K562 (cell line): ENCODE measurements at regions not wholly inside any gene's neighbourhood (a gene's known extent, or its start where the extent isn't known, plus 50 kb on each side); places are given as distances from the start of the nearest gene placed in this dataset.

Experiments used
- ATAC-seq: fragments of 200-7000 bp; cut with Tn5 transposase; 3 replicates; pipeline ENCODE4 v1.9.1; 2020; ENCODE audit warnings: moderate library complexity
- BruUV-seq: library from RNA; stranded (reverse); fragments of 400-500 nt; replicated peaks from 2 replicates; lab custom pipeline; 2021; lab: Mats Ljungman, UMichigan
- CTCF ChIA-PET: fragments of 300-600 bp; formaldehyde crosslinking; extraction: SDS; loops from one replicate; lab custom pipeline; 2021; ENCODE audit warnings: low intra/inter-chr PET ratio; lab: Yijun Ruan, JAX
- POLR2A ChIA-PET: fragments of 300-600, 350-650 bp; sonication (Branson Sonifier 250); formaldehyde crosslinking; extraction: SDS; loops from one replicate; lab custom pipeline; 2021; ENCODE audit warnings: antibody characterized with exemption, inconsistent platforms; lab: Yijun Ruan, JAX
- DNase-seq, 4 experiments: peaks; one replicate each; pipeline versions ENCODE4 v3.0.0 to v3.0.0-alpha.2; 2011 to 2018; ENCODE audit warnings: low spot score in 3 of 4, mixed read lengths in 3 of 4; ENCODE audit errors: extremely low read depth in 1 of 4
- FAIRE-seq: peaks from 2 replicates; lab custom pipeline; 2011; peaks lifted over from hg19 to GRCh38; lab: Jason Lieb, UNC
- H2AFZ ChIP-seq: 2 replicates; pipeline ENCODE4 v1.6.0; 2011; ENCODE audit warnings: low read depth, low read length, control low read depth, inconsistent platforms
- H3K27ac ChIP-seq: fragments of 200-600 bp; 3 replicates; pipeline ENCODE4 v1.8.0; 2011; ENCODE audit warnings: low read depth, mild to moderate bottlenecking, control low read depth, inconsistent platforms, low read length, moderate library complexity, mixed read lengths; ENCODE audit errors: extremely low read depth
- H3K27me3 ChIP-seq, 2 experiments: fragments of 300-600 bp in 1 of 2; 2 replicates in 1 of 2; 3 replicates in 1 of 2; pipeline versions ENCODE4 v1.6.0 to v1.8.0; 2011; ENCODE audit warnings: inconsistent platforms in 2 of 2, low read length in 2 of 2, mild to moderate bottlenecking in 1 of 2, mixed read lengths in 1 of 2, moderate library complexity in 1 of 2; ENCODE audit not compliant: control insufficient read depth in 2 of 2, insufficient read depth in 2 of 2
- H3K36me3 ChIP-seq: fragments of 300-600 bp; 3 replicates; pipeline ENCODE4 v1.8.0; 2011; ENCODE audit warnings: mild to moderate bottlenecking, low read length, inconsistent platforms; ENCODE audit not compliant: control insufficient read depth, insufficient read depth
- H3K4me1 ChIP-seq, 2 experiments: fragments of 200-600 bp in 1 of 2; replicated peaks in 1 of 2; 2 replicates in 1 of 2; 3 replicates in 1 of 2; pipeline versions ENCODE4 v1.5.1 to v1.8.0; 2011; ENCODE audit warnings: inconsistent platforms in 2 of 2, low read length in 2 of 2, mild to moderate bottlenecking in 1 of 2, mixed read lengths in 1 of 2, moderate library complexity in 1 of 2; ENCODE audit not compliant: control insufficient read depth in 2 of 2, insufficient read depth in 2 of 2
- H3K4me2 ChIP-seq: 2 replicates; pipeline ENCODE4 v1.6.1; 2011; ENCODE audit warnings: low read length, control low read depth, inconsistent platforms, mixed read lengths; ENCODE audit not compliant: insufficient read depth
- H3K4me3 ChIP-seq: fragments of 200-600 bp; sonication (generic), shearing (Covaris generic); 2 replicates; pipeline ENCODE4 v1.5.1; 2016; ENCODE audit warnings: control low read depth, inconsistent platforms
- H3K79me2 ChIP-seq: fragments of 200-600 bp; 3 replicates; pipeline ENCODE4 v1.8.0; 2011; ENCODE audit warnings: low read length, inconsistent platforms; ENCODE audit not compliant: control insufficient read depth, insufficient read depth
- H3K9ac ChIP-seq, 2 experiments: 2 replicates each; pipeline versions ENCODE4 v1.6.0 to v1.6.1; 2011; ENCODE audit warnings: low read depth in 2 of 2, low read length in 2 of 2, control low read depth in 1 of 2, inconsistent platforms in 1 of 2, mild to moderate bottlenecking in 1 of 2, mixed read lengths in 1 of 2; ENCODE audit not compliant: insufficient read depth in 1 of 2
- H3K9me1 ChIP-seq: one replicate; pipeline ENCODE4 v1.6.0; 2011; ENCODE audit warnings: inconsistent platforms, mild to moderate bottlenecking, low read length, moderate library complexity; ENCODE audit not compliant: control insufficient read depth, insufficient read depth
- H3K9me3 ChIP-seq: replicated peaks from 2 replicates; pipeline ENCODE4 v1.5.1; 2011; ENCODE audit warnings: low read depth, low read length, inconsistent platforms; ENCODE audit not compliant: control insufficient read depth, insufficient read depth
- H4K20me1 ChIP-seq: replicated peaks from 2 replicates; pipeline ENCODE4 v1.6.1; 2011; ENCODE audit warnings: low read length, inconsistent platforms, mixed read lengths; ENCODE audit not compliant: control insufficient read depth, insufficient read depth
- CBX8 ChIP-seq: fragments of 200-600 bp; sonication (generic); IDR thresholded peaks from 2 replicates; pipeline ENCODE4 v1.6.1; 2012; ENCODE audit warnings: borderline replicate concordance, mixed run types, low read depth, mild to moderate bottlenecking, moderate library complexity, mixed read lengths, low read length, control low read depth, inconsistent platforms; ENCODE audit not compliant: poor library complexity, severe bottlenecking; ENCODE audit errors: extremely low read depth
- CEBPB ChIP-seq: fragments of 450-650 bp; IDR thresholded peaks from 2 replicates; pipeline ENCODE4 v1.6.1; 2016; ENCODE audit warnings: missing genetic modification characterization, missing compliant biosample characterization
- HMG20A ChIP-seq: fragments of 450-650 bp; formaldehyde crosslinking; conservative IDR thresholded peaks from 2 replicates; pipeline ENCODE4 v1.4.0; 2020; ENCODE audit warnings: mild to moderate bottlenecking, mixed read lengths
- HSF4 ChIP-seq: fragments of 250-450 bp; sonication (Bioruptor Pico); IDR thresholded peaks from 2 replicates; pipeline ENCODE4 v2.1.2; 2022; ENCODE audit warnings: mild to moderate bottlenecking, moderate library complexity, borderline replicate concordance
- OTX1 ChIP-seq: fragments of 450-650 bp; formaldehyde crosslinking; IDR thresholded peaks from 2 replicates; pipeline ENCODE4 v1.4.0; 2022; ENCODE audit warnings: mild to moderate bottlenecking
- SOX6 ChIP-seq: fragments of 450-650 bp; IDR thresholded peaks from 2 replicates; pipeline ENCODE4 v1.6.1; 2014; ENCODE audit warnings: mild to moderate bottlenecking
- SRSF9 ChIP-seq: fragments of 200-400 bp; formaldehyde crosslinking; IDR thresholded peaks from 2 replicates; pipeline ENCODE4 v1.6.1; 2017; ENCODE audit warnings: low read depth, low read length, borderline replicate concordance
- TCF7L2 ChIP-seq: fragments of 150-350 bp; IDR thresholded peaks from 2 replicates; pipeline ENCODE4 v1.6.1; 2016; ENCODE audit warnings: low read depth, mild to moderate bottlenecking, low read length, moderate library complexity
- WGBS: fragments of 100-300 bp; shearing (Covaris generic); methylation state at CpG from one replicate; pipeline ENCODE4 v1.1.6; 2016; ENCODE audit warnings: low coverage, mixed read lengths; ENCODE audit not compliant: insufficient coverage; ENCODE audit errors: missing lambda C conversion rate; 5-methylcytosine and 5-hydroxymethylcytosine counted together
- in situ Hi-C: fragments of 300-500 bp; cut with MboI; formaldehyde crosslinking; loops from 4 replicates; pipeline ENCODE4 v1.15.0; 2018; ENCODE audit warnings: inconsistent platforms, mixed read lengths
- intact Hi-C: fragments of 100-400 bp; cut with micrococcal nuclease; formaldehyde crosslinking; loops from 2 replicates; pipeline ENCODE4 v1.14.2; 2022
- TF ChIP-seq, protein P1 (sequence below), 2 experiments: fragments of 150-350 bp in 1 of 2; IDR thresholded peaks; 2 replicates each; pipeline ENCODE4 v1.6.1; 2012 to 2016; ENCODE audit warnings: low read depth in 2 of 2, low read length in 2 of 2, mild to moderate bottlenecking in 1 of 2, moderate library complexity in 1 of 2
- TF ChIP-seq, protein P2 (sequence below), 2 experiments: fragments of 450-650 bp; conservative IDR thresholded peaks; 2 replicates each; pipeline ENCODE4 v1.6.1; 2017; ENCODE audit warnings: mild to moderate bottlenecking in 2 of 2, moderate library complexity in 2 of 2

DNA sequence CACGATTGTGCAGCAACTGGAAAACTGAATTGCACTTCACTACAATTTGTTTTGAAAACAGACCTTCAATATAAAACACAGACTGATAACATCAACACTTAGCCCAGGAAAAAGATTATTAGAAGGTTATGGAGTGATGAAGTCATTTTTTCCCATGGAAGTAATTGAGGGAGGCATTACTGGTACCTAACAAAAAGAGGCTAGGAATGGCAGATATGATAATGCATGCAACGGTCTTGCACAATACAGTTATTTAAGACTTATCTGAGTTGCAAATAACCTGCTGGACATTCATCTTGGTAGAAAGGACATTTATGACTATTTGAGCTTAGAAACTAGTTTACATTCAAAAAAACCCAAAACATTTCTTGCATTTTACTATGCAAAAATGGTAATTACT lies 1031.9 kb downstream of the FAT4 start:
- ChIA-PET POLR2A (no interaction called here), CTCF (no interaction called here)
- peaks cover 0 to 3% of the 10 kb centered on the region in 2 experiments; a peak in 2 of 5 replicates for H3K4me1 ChIP-seq
- FAIRE-seq (no peak), DNase-seq (no peak), ATAC-seq (no peak)
- no peaks in the 10 kb centered on the region for H4K20me1 ChIP-seq
- no peak overlapping the region for H3K27ac ChIP-seq
- in situ Hi-C loops (no loop called here), intact Hi-C loops (no loop called here)
- no TSS peak for BruUV-seq
- H3K4me3 ChIP-seq = no peak overlapping the region
- H3K9me3 ChIP-seq = no peaks in the 10 kb centered on the region
- no peaks in the 10 kb centered on the region for H3K79me2 ChIP-seq
- TF ChIP-seq SRSF9 (no peak), TCF7L2 (no peak), HSF4 (CRISPR knock-in tag) (no peak), CEBPB (tag) (peak; percentile 62), OTX1 (no peak), CBX8 (no peak), HMG20A (no peak)
- no peak overlapping the region for H3K9ac ChIP-seq
- H3K27me3 ChIP-seq = no peaks in the 10 kb centered on the region; a peak in 1 of 5 replicates
- H3K4me2 ChIP-seq = no peak overlapping the region
- H3K36me3 ChIP-seq = no peaks in the 10 kb centered on the region
- 0% methylated on average over 2 of the region's 2 CpGs for WGBS
- no peak overlapping the region for H2AFZ ChIP-seq
- H3K9me1 ChIP-seq = no peaks in the 10 kb centered on the region

DNA sequence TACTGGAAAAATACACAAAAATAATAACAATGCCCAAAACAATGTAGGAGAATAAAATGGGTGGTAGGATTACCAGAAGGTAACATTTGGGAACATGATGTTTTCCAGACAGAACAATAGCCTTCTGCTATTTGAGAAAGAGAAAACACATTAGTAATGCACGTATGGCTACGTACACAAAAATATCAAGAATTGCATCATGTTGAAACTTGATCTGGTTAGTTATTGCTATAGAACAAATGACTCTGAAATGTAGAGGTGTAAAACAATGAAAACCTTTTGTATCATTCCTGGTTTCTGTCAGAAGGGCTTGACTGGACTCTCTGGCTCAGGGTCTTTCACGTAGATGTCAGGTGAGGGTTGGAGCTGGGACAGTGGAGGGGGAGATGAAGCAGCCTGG lies 1040.0 kb downstream of the FAT4 start:
- no peaks in the 10 kb centered on the region for H4K20me1 ChIP-seq
- no peaks in the 10 kb centered on the region for H3K9me1 ChIP-seq
- H3K27me3 ChIP-seq = no peaks in the 10 kb centered on the region
- H3K79me2 ChIP-seq = no peaks in the 10 kb centered on the region
- POLR2A ChIA-PET = no interaction called here
- 9% methylated on average over 3 of the region's 3 CpGs for WGBS
- no peaks in the 10 kb centered on the region for H3K9me3 ChIP-seq
- peak overlapping the region; percentile 57; the same call in 1 of the 2 replicates for H2AFZ ChIP-seq
- CTCF ChIA-PET = no interaction called here
- DNase-seq = no peak
- in situ Hi-C loops (no loop called here), intact Hi-C loops (no loop called here)
- H3K4me3 ChIP-seq = no peak overlapping the region
- no peak overlapping the region for H3K4me2 ChIP-seq
- BruUV-seq = no TSS peak
- peak; percentile 49; the same call in 1 of the 3 replicates for ATAC-seq
- H3K36me3 ChIP-seq = no peaks in the 10 kb centered on the region
- H3K27ac ChIP-seq = no peak overlapping the region
- H3K9ac ChIP-seq = no peak overlapping the region
- no peaks in the 10 kb centered on the region; a peak in 1 of 5 replicates for H3K4me1 ChIP-seq
- peak; percentile 51 for FAIRE-seq
- TF ChIP-seq SOX6 (peak; percentile 39; the same call in 1 of the 2 replicates), CEBPB (tag) (peak; percentile 36)
- TF ChIP-seq, protein P1, sequence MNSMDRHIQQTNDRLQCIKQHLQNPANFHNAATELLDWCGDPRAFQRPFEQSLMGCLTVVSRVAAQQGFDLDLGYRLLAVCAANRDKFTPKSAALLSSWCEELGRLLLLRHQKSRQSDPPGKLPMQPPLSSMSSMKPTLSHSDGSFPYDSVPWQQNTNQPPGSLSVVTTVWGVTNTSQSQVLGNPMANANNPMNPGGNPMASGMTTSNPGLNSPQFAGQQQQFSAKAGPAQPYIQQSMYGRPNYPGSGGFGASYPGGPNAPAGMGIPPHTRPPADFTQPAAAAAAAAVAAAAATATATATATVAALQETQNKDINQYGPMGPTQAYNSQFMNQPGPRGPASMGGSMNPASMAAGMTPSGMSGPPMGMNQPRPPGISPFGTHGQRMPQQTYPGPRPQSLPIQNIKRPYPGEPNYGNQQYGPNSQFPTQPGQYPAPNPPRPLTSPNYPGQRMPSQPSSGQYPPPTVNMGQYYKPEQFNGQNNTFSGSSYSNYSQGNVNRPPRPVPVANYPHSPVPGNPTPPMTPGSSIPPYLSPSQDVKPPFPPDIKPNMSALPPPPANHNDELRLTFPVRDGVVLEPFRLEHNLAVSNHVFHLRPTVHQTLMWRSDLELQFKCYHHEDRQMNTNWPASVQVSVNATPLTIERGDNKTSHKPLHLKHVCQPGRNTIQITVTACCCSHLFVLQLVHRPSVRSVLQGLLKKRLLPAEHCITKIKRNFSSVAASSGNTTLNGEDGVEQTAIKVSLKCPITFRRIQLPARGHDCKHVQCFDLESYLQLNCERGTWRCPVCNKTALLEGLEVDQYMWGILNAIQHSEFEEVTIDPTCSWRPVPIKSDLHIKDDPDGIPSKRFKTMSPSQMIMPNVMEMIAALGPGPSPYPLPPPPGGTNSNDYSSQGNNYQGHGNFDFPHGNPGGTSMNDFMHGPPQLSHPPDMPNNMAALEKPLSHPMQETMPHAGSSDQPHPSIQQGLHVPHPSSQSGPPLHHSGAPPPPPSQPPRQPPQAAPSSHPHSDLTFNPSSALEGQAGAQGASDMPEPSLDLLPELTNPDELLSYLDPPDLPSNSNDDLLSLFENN (IDR thresholded peaks at IDR 0.05; ENCODE audit: low read depth in 2 of 2, low read length in 2 of 2) = no peak
- TF ChIP-seq, protein P2, sequence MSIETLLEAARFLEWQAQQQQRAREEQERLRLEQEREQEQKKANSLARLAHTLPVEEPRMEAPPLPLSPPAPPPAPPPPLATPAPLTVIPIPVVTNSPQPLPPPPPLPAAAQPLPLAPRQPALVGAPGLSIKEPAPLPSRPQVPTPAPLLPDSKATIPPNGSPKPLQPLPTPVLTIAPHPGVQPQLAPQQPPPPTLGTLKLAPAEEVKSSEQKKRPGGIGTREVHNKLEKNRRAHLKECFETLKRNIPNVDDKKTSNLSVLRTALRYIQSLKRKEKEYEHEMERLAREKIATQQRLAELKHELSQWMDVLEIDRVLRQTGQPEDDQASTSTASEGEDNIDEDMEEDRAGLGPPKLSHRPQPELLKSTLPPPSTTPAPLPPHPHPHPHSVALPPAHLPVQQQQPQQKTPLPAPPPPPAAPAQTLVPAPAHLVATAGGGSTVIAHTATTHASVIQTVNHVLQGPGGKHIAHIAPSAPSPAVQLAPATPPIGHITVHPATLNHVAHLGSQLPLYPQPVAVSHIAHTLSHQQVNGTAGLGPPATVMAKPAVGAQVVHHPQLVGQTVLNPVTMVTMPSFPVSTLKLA (conservative IDR thresholded peaks at IDR 0.05) = no peak
